PC-9 (cell line): ENCODE measurements at regions not wholly inside any gene's neighbourhood (a gene's known extent, or its start where the extent isn't known, plus 50 kb on each side); places are given as distances from the start of the nearest gene placed in this dataset.

Source experiments
- CTCF ChIP-seq: fragments of 200-600 bp; sonication (generic); conservative IDR thresholded peaks from 2 replicates; pipeline ENCODE4 v1.6.1; 2017; ENCODE audit warnings: mixed run types, antibody characterized with exemption, mild to moderate bottlenecking, moderate library complexity
- EZH2 ChIP-seq: fragments of 200-600 bp; sonication (generic); IDR thresholded peaks from 2 replicates; pipeline ENCODE4 v1.8.0; 2017; ENCODE audit warnings: antibody characterized with exemption, low read depth

GRCh38 chr5:123943151-123943550 lies 431.2 kb downstream of the CSNK1G3 start:
- TF ChIP-seq CTCF: no peak
- no peak for TF ChIP-seq EZH2
